HG03103 (cell line): ENCODE measurements at regions not wholly inside any gene's neighbourhood (a gene's known extent, or its start where the extent isn't known, plus 50 kb on each side); places are given as distances from the start of the nearest gene placed in this dataset.

Experiments used
- ATAC-seq: cut with Tn5 transposase; IDR thresholded peaks from one replicate; pipeline ENCODE4 v1.9.1; 2021; ENCODE audit warnings: low read depth; ENCODE audit not compliant: unreplicated experiment

DNA sequence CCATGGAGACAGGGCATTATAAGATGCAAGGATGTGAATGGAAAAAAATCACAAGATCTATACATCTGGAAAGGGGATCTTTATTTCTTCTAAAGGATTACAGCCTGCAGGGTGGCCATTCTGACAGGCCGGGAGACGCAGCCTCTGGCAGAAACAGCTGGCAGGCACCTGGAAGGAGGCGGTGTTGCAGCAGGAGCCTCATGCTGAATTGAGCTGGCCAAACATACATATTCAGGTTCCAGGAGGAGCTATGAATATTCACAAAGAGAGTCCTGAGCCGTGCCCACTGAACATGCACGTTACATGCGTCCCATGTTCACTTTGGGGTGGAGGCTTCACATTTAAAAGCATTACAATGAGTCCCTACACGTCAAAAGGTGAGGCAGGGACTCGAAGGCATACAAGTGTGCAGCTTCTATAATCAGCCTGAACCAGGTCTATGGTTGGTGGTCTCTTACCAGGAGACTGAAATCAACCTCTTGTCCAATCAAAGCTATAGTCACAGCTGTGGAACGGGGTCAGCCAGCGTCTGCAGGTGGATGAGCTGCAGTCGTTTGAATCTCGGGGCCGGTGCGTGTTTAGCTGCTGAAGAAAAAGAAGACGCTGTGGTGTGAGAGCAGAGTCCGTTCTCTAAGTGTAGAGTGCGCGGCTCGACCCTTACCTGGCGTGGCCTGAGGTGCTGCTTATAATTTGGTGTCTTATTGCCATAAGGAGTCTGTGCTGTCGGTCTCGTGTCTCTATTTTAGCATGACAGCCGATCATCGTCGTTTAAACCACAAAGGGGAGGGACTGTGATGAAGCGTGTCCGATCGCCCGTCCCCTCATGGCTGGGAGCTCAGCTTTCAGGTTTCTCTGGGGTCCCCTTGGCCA is 183.0 kb downstream of the ETS2 start:
- no peak for ATAC-seq

DNA sequence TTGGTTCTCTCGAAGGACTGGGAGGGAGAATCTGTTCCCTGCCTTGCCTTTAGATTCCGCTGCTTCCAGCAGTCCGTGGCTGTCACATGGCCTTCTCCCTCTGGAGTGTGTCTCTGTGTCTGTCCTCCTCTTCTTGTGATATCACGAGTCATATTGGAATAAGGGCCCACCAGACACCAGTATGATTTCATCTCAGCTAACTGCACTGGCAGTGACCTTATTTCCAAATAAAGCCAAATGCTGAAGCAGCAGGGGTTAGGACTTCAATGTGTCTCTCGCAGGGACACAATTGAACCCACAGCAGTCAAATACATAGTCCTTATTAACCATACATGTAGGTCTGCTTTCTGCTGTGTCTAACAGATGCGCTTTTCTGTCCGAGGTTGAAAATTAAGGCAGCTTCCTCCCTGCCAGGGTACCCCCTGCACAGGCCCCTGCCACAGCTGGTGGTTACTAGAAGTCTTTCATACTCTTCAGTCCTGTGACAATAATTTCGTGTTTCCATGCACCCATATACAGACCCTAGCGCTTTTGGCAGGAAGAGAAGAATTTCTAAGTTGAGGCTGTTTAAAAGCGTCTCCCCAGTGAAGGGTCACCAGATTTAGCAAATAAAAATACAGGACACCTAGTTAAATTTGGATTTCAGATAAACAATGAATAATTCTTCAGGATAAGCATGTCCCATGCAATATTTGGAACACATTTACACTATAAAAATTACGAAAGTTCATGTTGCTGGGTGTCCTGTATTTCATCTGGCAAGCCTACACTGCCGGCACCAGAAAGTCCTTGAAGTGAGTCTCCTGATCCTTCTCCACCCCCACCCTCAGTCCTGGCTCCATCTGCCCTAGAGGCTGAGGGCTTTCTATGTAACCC is 182.1 kb downstream of the ETS2 start:
- ATAC-seq, result no peak

DNA sequence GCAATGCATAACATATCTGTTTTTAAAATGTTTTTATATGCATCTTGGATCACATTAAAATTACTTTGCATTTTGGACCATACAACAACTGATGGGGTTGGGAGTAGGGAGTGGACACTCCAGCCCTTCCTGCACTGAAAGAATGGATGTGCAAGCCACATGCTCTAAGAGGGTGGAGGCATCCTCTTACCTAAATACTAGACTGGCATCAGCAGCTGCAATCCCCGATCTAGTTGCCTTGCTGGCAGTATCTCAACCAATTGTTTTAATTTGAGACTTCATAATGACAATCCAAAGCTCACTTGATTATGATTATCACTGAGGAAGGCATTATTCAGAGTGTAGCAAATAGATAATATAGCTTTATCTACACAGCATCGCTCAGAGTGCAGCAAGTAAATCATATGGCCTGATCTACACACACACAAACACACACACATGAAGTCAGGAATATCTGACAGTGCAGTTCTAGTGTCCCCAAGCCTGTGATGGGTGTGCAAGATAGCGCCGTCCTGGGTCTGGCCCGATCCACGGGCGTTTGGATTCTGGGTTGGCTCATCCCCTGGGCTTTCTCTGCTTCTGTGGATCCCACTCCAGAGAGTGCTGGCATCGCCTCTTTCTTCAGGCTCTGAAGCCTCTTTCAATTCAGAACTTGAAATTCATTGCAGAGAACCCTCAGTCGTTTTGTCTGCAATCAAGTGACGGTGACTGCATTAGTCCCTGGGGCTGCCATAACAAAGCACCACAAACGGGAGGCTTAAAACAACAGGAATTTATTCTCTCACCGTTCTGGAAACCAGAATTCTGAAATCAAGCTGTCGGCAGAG is 181.3 kb downstream of the ETS2 start:
- no peak for ATAC-seq

DNA sequence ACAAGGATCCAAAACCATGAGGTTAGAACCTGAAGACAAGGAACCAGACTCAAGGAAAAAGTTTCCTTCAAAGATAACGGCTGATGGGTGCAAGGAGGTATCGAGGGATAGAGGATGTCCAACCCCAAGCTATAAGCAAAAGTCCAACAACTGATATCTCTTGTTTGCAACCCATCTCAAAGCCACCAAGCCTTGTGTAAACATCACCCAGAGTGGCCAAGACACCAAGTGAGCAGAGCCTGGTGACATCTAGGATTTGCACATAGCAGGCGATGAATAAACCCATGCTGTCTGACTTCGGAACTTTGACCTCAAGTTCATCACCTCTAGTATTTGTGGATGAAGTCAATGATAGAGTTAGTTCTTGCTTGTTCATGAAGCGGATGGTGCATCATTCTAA is 180.7 kb downstream of the ETS2 start:
- ATAC-seq, result no peak

DNA sequence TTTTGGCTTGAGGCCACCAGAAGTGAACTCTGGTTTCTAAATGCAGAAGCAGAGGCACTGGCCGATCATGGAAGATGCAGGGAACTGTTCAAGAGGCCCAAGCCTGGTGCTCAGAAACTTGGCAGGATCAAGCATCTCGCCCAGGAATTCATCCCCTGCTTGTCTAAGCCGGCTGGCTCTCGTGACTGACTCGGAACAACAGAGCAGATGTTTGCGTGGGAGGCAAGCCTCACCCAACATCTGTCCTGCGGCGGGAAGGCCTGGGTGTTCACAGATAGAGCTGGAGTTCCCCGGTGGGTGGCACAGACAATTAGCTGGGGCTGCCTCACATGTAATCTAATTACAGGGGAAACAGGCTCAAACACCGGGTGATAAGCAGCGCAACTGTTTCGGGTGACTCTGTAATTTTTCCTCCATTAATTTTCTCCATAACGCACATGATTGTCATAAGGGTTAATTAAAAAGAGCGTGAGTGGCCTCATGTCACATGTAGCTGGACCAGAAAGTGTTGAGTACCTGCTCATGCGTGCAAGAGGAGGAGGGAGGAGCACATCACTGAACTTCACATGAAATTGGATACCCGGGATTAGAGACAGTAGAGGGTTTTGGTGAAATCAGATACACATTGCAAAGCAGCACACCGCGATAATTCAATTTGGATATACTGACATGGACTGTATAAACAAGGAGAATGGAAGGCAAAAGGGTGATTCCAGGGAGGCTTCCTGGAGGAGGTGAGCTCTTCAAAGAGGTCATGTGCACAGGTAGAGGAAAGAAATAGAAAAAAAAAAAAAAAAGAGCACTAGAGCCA is 180.0 kb downstream of the ETS2 start:
- no peak for ATAC-seq

DNA sequence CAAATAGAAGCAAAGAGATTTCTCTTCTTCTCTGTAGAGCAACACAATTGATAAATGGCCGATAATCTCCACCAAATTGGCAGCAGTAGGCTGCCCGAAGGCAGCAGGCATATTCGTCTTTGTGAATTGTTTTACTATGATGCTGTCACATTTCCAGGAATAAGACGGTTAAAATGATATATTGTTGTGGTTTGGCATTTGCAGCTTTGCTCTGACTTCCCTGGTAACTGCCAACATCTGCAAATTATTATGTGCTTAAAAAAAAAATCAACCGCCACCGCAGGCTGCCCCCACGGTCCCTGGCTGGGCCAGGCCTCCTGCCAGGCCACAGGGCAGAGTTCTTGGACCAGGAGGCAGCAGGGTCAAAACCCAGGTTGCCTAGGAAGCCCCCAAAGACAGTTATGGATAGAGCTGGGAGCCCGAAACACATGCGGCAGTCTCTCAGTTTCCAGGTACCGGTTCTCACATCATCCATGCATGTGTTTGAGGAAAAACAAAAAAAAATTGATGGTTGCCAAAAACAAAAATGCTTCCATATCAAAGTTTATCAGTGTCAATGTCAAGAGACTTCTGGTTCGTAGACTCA is 179.3 kb downstream of the ETS2 start:
- ATAC-seq, result no peak

DNA sequence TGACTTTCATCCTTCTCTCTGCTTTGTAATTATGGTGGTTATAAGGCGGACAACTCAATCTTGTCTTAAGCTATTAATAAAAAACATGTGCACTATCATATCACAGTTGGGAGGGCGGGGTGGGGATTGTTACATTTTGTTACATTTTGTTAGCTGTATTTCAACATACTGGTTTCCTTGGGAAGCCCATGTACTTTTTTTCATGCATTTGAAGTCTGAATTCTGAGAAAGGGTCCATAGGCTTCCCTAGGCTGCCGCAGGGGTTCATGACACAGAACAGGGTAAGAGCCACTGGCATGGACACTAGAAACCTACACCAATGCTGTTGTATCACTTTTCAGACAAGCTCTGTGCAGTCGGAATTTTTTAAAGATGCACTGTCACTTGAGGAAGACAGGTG is 178.8 kb downstream of the ETS2 start:
- no peak for ATAC-seq

DNA sequence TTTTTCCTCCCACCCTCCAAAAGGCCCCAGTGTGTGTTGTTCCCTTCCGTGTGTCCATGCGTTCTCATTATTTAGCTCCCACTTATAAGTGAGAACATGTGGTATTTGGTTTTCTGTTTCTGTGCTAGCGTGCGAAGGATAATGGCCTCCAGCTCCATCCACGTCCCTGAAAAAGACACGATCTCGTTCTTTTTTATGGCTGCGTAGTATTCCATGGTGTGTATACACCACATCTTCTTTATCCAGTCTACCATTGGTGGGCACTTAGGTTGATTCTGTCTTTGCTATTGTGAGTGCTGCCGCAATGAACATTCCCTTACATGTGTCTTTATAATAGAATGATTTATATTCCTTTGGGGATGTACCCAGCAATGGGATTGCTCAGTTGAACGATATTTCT is 177.8 kb downstream of the ETS2 start:
- no peak for ATAC-seq

DNA sequence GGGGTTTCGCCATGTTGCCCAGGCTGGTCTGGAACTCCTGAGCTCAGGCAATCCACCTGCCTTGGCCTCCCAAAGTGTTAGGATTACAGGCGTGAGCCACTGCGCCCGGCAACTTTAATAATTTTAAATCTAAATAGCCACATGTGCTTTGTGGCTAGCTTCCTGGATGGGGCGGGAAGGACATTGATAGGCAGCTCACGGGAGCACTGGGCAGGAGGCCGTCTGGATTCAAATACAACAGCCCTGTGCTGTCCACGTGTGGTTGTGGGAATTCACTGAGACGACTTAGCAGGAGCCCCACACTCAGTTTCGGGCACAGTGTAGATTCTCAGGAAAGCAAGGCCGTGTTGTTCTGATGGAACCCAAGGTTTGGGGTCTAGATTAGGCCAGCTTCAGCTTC is 177.1 kb downstream of the ETS2 start:
- ATAC-seq, result no peak

DNA sequence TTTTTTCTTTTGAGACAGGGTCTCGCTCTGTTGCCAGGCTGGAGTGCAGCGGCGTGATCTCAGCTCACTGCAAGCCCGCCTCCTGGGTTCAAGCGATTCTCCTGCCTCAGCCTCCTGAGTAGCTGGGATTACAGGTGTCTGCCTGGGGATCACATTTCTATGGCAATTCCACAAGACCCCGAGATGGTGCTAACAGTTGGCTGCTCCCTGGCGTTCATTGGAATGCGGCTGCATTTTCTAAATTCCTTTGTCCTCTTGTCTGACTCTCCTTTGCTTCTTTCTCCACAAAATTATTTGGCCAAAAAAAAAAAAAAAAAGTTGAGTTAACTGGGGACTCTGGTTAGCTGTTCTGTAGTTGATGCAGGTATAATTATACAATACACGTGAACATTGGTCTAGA is 176.4 kb downstream of the ETS2 start:
- no peak for ATAC-seq

DNA sequence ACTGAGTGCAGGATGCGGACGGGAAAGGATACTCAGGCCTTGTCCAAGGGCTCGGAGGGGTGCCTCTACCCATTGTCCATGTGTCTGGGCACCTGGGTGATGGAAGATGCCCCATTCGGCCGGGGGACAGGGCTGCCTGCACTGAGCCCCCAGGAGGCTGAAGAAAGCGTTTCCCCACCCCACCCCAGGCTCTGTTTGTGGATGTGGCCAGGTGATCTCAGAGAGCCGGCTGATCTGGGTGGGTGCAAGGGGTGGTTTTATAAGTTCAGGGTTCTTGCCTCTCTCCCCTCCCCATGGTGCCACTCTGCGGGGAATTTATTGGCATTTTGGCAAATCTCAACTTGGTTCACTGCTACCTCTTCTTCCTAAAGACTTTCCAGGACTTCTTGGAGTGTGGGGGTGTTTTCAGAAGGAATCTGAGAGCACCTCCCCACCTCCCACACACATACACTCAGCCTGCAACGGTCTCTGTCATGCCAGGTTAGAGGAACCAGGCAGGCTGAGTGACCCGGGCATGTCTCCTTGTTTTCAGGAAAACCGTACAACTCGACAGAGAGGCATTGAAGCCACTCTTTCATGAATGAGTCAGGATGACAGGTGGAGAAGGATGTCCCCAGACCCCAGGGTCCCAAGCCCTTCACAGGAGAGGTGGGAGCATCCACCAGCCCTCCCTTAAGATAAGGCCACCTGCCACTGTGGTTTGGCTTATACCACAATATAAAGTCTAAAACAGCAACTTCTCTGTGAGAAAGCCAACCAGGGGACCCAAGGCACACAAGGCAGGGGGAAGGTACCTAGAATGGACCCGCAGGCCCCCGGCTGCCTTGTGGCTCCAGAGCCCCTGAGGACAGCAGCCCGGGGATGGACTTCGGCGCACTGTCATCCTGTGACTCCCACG is 174.9 kb downstream of the ETS2 start:
- no peak for ATAC-seq

DNA sequence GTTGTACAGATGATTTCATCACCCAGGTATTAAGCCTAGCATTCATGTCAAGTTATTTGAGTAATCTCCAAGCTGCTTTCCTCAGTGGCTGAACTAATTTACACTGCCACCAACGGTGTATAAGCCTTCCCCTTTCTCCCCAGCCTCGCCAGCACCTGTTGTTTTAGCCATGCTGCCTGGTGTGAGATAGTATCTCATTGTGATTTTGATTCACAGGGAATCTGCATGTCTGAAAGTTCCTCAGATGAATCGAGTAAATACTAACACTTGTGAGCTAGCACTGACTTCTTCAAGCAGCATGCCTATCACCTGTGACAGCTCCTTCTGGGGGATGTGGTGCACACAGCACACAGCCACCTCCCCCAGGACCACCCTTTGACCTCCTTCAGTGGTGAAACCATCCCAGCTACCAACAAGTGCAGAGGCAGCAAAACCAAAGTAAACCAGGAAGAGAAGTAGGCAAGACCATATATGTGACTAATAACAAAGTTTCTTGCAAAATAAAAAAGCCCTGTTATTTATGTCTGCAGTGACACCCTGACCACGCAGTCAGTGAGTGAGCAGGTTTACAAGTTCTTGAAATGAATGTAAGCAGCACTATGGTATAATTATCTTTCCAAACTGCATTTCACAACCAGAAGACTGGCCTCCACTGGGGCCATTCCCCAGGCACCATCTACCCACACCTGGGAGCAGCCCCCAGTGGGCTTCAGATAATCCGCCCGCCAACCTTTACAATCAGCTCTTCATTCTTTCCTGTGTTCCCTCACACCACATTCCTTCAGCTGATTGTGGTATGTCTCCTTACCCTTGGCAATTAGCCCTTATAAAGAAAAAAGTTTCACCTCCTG is 173.8 kb downstream of the ETS2 start:
- ATAC-seq, result no peak

DNA sequence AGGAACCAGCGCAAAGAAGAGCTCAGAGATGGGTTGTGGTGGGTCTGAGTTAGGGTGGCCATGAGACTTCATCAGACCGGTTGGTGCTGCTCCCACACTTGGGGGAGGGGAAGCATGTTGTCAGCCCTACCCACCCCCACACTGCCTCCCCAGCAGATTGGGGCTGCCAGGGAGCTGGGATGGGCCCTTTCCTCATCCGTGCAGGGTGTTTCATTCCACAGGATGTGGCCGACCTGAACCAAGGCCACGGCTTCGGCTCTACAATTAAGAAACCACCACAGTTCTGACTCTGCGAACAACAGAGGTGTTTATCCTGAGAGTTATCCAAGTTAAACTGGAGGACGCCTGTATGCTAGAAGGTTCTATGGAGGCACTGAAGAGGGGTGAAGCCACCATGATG is 171.2 kb downstream of the ETS2 start:
- no peak for ATAC-seq

DNA sequence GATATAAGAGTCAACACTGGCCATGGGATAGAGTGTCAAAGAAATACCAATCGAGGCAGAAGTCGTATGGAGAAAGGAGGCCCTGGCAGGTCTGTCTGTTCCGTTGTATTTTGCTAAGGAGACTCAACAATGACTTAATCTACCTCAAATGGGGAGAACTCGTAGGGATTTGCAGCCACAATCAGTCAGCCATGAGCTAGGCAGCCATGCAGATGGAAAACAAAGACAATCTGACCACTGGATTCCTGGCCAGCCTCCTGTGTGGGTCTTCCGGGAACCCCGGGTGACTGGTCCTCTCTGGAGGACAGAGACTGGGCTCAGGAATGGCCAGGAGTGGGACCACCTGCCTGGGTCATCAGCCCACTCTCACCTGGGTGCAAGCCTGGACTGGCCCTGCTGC is 167.8 kb downstream of the ETS2 start:
- ATAC-seq, result no peak

DNA sequence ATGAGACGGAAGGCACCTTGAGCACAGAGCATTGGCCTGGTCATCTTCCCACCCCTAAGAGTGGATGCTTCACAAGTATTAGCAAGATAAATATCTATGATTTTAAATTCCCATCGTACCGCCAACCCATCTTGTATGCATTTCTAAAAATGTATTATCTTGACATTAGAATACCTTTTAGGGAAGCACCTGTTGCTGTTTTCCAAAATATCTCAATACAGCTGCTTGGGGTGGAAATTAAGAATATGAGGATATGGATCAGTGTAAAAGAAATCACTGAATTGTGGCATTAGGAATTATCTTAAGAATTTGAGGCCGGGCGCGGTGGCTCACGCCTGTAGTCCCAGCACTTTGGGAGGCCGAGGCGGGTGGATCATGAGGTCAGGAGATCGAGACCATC is 166.3 kb downstream of the ETS2 start:
- ATAC-seq, result no peak

DNA sequence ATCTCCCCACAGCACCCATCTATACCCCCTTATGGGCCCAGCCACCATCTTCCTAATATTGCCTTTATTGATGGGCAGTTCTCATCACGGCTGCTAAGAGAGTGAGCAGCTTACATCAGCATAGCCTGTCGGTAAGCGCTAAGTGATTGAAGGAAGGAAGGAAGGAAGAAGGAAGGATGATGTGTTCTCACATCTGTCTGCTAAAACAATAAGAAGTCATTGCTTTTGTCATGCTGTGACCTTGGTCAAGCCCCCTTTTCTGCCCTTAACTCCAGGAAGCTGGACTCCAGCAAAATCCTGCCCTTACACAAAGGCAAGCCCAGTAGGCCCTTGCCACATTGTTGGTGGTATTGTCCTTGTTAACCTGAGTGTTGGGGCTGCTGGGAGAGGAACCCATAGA is 165.0 kb downstream of the ETS2 start:
- no peak for ATAC-seq

DNA sequence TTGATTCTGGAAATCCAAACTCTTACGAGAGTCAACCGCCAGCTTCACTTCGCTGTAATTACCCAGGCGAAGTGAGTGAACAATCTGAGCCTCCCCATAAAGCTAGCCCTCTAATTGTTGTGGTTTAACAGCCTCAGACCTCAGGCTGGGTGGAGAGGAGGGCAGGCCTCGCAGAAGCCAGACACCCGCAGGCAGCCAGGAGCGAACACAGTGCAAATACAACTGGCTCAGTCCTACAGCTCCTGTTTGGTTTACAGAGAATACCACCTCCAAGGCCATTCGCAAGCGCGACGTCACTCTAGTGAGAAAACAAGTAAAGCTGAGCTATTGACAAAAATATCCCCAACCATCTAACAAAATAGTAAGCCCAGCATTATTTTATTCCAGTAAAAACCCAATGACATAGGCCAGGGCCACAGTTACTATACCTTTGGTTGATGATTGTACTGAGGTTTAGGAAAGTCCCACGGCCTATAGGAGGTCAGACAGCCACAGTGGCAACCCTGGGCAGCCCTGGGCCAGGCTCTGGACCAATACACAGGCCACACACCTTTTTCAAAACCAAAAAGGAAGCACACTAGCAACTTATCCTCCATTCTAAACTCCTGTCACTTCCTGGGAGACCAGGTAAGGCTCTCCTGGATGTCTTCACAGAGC is 163.3 kb downstream of the ETS2 start:
- ATAC-seq, result no peak
